Trophoblast cell (in vitro differentiated cells and primary cell): ENCODE measurements at regions not wholly inside any gene's neighbourhood (a gene's known extent, or its start where the extent isn't known, plus 50 kb on each side); places are given as distances from the start of the nearest gene placed in this dataset.
"Not testable (repeated sequence)": the region's sequence is repeated elsewhere in the genome, so short reads cannot be mapped to it uniquely, and the experiment has no call there.

Experiments
- DNase-seq, 2 donors: peaks; one replicate each; pipeline ENCODE4 v3.0.0-alpha.2; 2016
- H2AFZ ChIP-seq: 2 replicates; pipeline ENCODE4 v1.6.1; 2013; ENCODE audit warnings: low read length, moderate library complexity, mild to moderate bottlenecking; ENCODE audit not compliant: insufficient read depth, poor library complexity
- H2AK5ac ChIP-seq: 2 replicates; pipeline ENCODE4 v1.6.1; 2013; ENCODE audit warnings: mild to moderate bottlenecking, low read length
- H2BK120ac ChIP-seq: 2 replicates; pipeline ENCODE4 v1.6.1; 2013; ENCODE audit warnings: low read length, mild to moderate bottlenecking, moderate library complexity; ENCODE audit not compliant: insufficient read depth, poor library complexity
- H2BK12ac ChIP-seq: 2 replicates; pipeline ENCODE4 v1.6.1; 2013; ENCODE audit warnings: mild to moderate bottlenecking, low read length, moderate library complexity
- H2BK5ac ChIP-seq: 2 replicates; pipeline ENCODE4 v1.6.1; 2013; ENCODE audit warnings: low read length, low read depth, moderate library complexity, mild to moderate bottlenecking; ENCODE audit not compliant: poor library complexity
- H3K14ac ChIP-seq: 2 replicates; pipeline ENCODE4 v1.6.1; 2013; ENCODE audit warnings: mild to moderate bottlenecking, low read length
- H3K18ac ChIP-seq: 2 replicates; pipeline ENCODE4 v1.6.1; 2013; ENCODE audit warnings: mild to moderate bottlenecking, low read length
- H3K23ac ChIP-seq: 2 replicates; pipeline ENCODE4 v1.6.1; 2013; ENCODE audit warnings: low read length
- H3K27ac ChIP-seq: 2 replicates; pipeline ENCODE4 v1.5.1; 2013; ENCODE audit warnings: low read depth, mild to moderate bottlenecking, inconsistent platforms, low read length, moderate library complexity
- H3K27me3 ChIP-seq: 2 replicates; pipeline ENCODE4 v1.6.1; 2013; ENCODE audit warnings: inconsistent platforms, mild to moderate bottlenecking, low read length, moderate library complexity; ENCODE audit not compliant: insufficient read depth
- H3K36me3 ChIP-seq, 2 experiments: 1 replicate in 1 of 2; 2 replicates in 1 of 2; pipeline ENCODE4 v1.6.1; 2013; ENCODE audit warnings: low read length in 2 of 2, mild to moderate bottlenecking in 2 of 2, moderate library complexity in 1 of 2; ENCODE audit not compliant: insufficient read depth in 2 of 2, control insufficient read depth in 1 of 2
- H3K4ac ChIP-seq: 2 replicates; pipeline ENCODE4 v1.6.1; 2013; ENCODE audit warnings: low read depth, mild to moderate bottlenecking, low read length, moderate library complexity
- H3K4me1 ChIP-seq, 2 experiments: 1 replicate in 1 of 2; 2 replicates in 1 of 2; pipeline ENCODE4 v1.6.1; 2013; ENCODE audit warnings: low read length in 2 of 2, mild to moderate bottlenecking in 2 of 2, moderate library complexity in 1 of 2; ENCODE audit not compliant: insufficient read depth in 2 of 2, control insufficient read depth in 1 of 2
- H3K4me2 ChIP-seq: 2 replicates; pipeline ENCODE4 v1.6.1; 2013; ENCODE audit warnings: inconsistent platforms, mild to moderate bottlenecking, low read length, moderate library complexity
- H3K4me3 ChIP-seq: 2 replicates; pipeline ENCODE4 v1.5.1; 2013; ENCODE audit warnings: mild to moderate bottlenecking, low read depth, low read length, inconsistent platforms
- H3K79me1 ChIP-seq: one replicate; pipeline ENCODE4 v1.6.1; 2013; ENCODE audit warnings: low read length
- H3K79me2 ChIP-seq: 2 replicates; pipeline ENCODE4 v1.6.1; 2013; ENCODE audit warnings: low read length, mild to moderate bottlenecking; ENCODE audit not compliant: control insufficient read depth, insufficient read depth, poor library complexity
- H3K9ac ChIP-seq: 2 replicates; pipeline ENCODE4 v1.6.1; 2013; ENCODE audit warnings: mild to moderate bottlenecking, low read length
- H3K9me3 ChIP-seq: 2 replicates; pipeline ENCODE4 v1.6.1; 2013; ENCODE audit warnings: low read depth, mild to moderate bottlenecking, control low read depth, inconsistent platforms, low read length; ENCODE audit not compliant: insufficient read depth
- H4K12ac ChIP-seq: 2 replicates; pipeline ENCODE4 v1.6.1; 2013; ENCODE audit warnings: low read depth, mild to moderate bottlenecking, low read length, moderate library complexity
- H4K8ac ChIP-seq: 2 replicates; pipeline ENCODE4 v1.6.1; 2013; ENCODE audit warnings: low read depth, mild to moderate bottlenecking, low read length, moderate library complexity
- H4K91ac ChIP-seq: one replicate; pipeline ENCODE4 v1.6.1; 2013; ENCODE audit warnings: low read depth, mild to moderate bottlenecking, low read length, moderate library complexity
- WGBS: extraction: QIAGEN DNeasy Blood & Tissue Kit; methylation state at CpG from one replicate; pipeline ENCODE4 v1.1.7; 2013; ENCODE audit warnings: missing lambda C conversion rate; ENCODE audit not compliant: insufficient read length, insufficient coverage; ENCODE audit errors: extremely low coverage; 5-methylcytosine and 5-hydroxymethylcytosine counted together

- Histone ChIP-seq H4K8ac (no peak overlapping the region), H4K12ac (no peak overlapping the region), H3K4ac (no peak overlapping the region), H3K4me2 (no peak overlapping the region), H3K18ac (no peak overlapping the region), H2BK12ac (no peak overlapping the region), H2BK120ac (no peak overlapping the region), H3K36me3 (no peaks in the 10 kb centered on the region), H3K23ac (no peak overlapping the region), H3K27ac (no peak overlapping the region), H4K91ac (no peak overlapping the region), H3K14ac (no peak overlapping the region), H2BK5ac (no peak overlapping the region), H3K27me3 (no peaks in the 10 kb centered on the region), H3K4me1 (no peaks in the 10 kb centered on the region), H2AFZ (no peak overlapping the region), H3K79me1 (no peaks in the 10 kb centered on the region), H3K4me3 (no peak overlapping the region), H3K9ac (no peak overlapping the region), H3K9me3 (no peaks in the 10 kb centered on the region), H3K79me2 (no peaks in the 10 kb centered on the region), H2AK5ac (no peak overlapping the region)
- no CpG with 5 or more reads among the region's 4 CpGs for WGBS
- no peak for DNase-seq
These were observed 67.9 kb upstream of the TBL1X start for GRCh38 chrX:9396930-9397329.

- Histone ChIP-seq H3K9ac (no peak overlapping the region), H4K8ac (no peak overlapping the region), H3K4me2 (no peak overlapping the region), H4K12ac (no peak overlapping the region), H3K27ac (no peak overlapping the region), H3K79me2 (no peaks in the 10 kb centered on the region), H3K23ac (no peak overlapping the region), H3K79me1 (no peaks in the 10 kb centered on the region), H2AFZ (no peak overlapping the region), H3K36me3 (no peaks in the 10 kb centered on the region), H3K9me3 (no peaks in the 10 kb centered on the region), H3K4ac (no peak overlapping the region), H3K14ac (no peak overlapping the region), H2BK120ac (no peak overlapping the region), H2BK5ac (no peak overlapping the region), H3K4me1 (no peaks in the 10 kb centered on the region), H3K27me3 (no peaks in the 10 kb centered on the region), H3K18ac (no peak overlapping the region), H3K4me3 (no peak overlapping the region), H2AK5ac (no peak overlapping the region), H4K91ac (no peak overlapping the region), H2BK12ac (no peak overlapping the region)
- WGBS: no CpG with 5 or more reads among the region's 6 CpGs
- no peak for DNase-seq
These were observed 63.8 kb upstream of the TBL1X start for GRCh38 chrX:9401051-9401450.

GRCh38 chrX:9403374-9403773 is 61.5 kb upstream of the TBL1X start:
- H3K23ac ChIP-seq: no peak overlapping the region
- no peak overlapping the region for H2BK120ac ChIP-seq
- H2BK12ac ChIP-seq: no peak overlapping the region
- no peaks in the 10 kb centered on the region for H3K27me3 ChIP-seq
- H3K4ac ChIP-seq: no peak overlapping the region
- no peak overlapping the region for H3K14ac ChIP-seq
- no peak overlapping the region for H4K91ac ChIP-seq
- no peak overlapping the region for H3K4me2 ChIP-seq
- no peak overlapping the region for H3K27ac ChIP-seq
- DNase-seq: no peak
- no peaks in the 10 kb centered on the region for H3K9me3 ChIP-seq
- no CpG with 5 or more reads among the region's 4 CpGs for WGBS
- no peaks in the 10 kb centered on the region for H3K79me2 ChIP-seq
- H3K4me1 ChIP-seq: no peaks in the 10 kb centered on the region
- no peak overlapping the region for H4K8ac ChIP-seq
- H4K12ac ChIP-seq: no peak overlapping the region
- no peak overlapping the region for H3K18ac ChIP-seq
- H3K36me3 ChIP-seq: no peaks in the 10 kb centered on the region
- no peak overlapping the region for H2AK5ac ChIP-seq
- H2BK5ac ChIP-seq: no peak overlapping the region
- H3K4me3 ChIP-seq: no peak overlapping the region
- H3K9ac ChIP-seq: no peak overlapping the region
- no peak overlapping the region for H2AFZ ChIP-seq
- no peaks in the 10 kb centered on the region for H3K79me1 ChIP-seq

- H4K8ac ChIP-seq, H2AFZ ChIP-seq, H3K23ac ChIP-seq, H2BK12ac ChIP-seq, H2BK120ac ChIP-seq, H3K27ac ChIP-seq, H3K4me1 ChIP-seq, H3K4me2 ChIP-seq, H3K36me3 ChIP-seq, H4K91ac ChIP-seq, H3K4ac ChIP-seq, H3K9me3 ChIP-seq, H3K79me2 ChIP-seq, H3K14ac ChIP-seq, H3K4me3 ChIP-seq, H3K27me3 ChIP-seq, H4K12ac ChIP-seq, DNase-seq, H3K18ac ChIP-seq, H2BK5ac ChIP-seq, H3K9ac ChIP-seq, H2AK5ac ChIP-seq, H3K79me1 ChIP-seq: not testable (repeated sequence)
- no CpG with 5 or more reads among the region's 9 CpGs for WGBS
These were observed 59.2 kb upstream of the TBL1X start for GRCh38 chrX:9405635-9406034.
